ENCODE measurements at regions not wholly inside any gene's neighbourhood (a gene's known extent, or its start where the extent isn't known, plus 50 kb on each side); places are given as distances from the start of the nearest gene placed in this dataset.

DNA sequence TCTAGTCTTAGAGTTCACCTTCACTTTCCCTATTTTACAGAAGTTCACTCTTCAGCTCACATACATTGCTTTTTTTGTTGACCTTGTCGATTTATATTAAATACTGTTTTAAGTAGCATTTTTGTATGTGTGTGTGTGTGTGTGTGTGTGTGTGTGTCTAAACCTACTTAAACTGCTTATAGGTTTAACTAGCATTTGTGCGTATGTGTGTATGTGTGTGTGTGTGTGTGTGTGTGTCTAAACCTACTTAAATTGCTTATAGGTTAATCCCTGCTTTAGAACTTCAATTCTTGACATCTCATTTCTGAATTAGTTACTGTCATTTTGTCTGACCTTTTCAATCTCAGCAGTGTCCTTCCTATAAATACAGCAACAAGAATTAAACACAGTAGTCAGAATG, 254.8 kb upstream of the EPHA3 start:
- ChIA-PET POLR2A (no interaction called here), CTCF (no interaction called here)
- TF ChIP-seq JUNB (IDR thresholded peaks at IDR 0.05) (no peak), KDM1A (IDR thresholded peaks at IDR 0.05; ENCODE audit: low read depth) (no peak), RFX5 (IDR thresholded peaks at IDR 0.05) (no peak), FOXS1 (CRISPR knock-in tag; IDR thresholded peaks at IDR 0.05) (no peak), ZC3H11A (IDR thresholded peaks at IDR 0.05) (no peak), EP300 (IDR thresholded peaks at IDR 0.05) (no peak), HOXA7 (CRISPR knock-in tag; IDR thresholded peaks at IDR 0.05) (no peak), E2F6 (IDR thresholded peaks at IDR 0.05; ENCODE audit: borderline replicate concordance, low read depth) (no peak), HOXB13 (CRISPR knock-in tag; IDR thresholded peaks at IDR 0.05; ENCODE audit: low read depth) (no peak), JUN (IDR thresholded peaks at IDR 0.05) (no peak), EHF (CRISPR knock-in tag; IDR thresholded peaks at IDR 0.05) (no peak), CTCF (IDR thresholded peaks at IDR 0.05) (no peak), SMC3 (IDR thresholded peaks at IDR 0.05) (no peak), GATA3 (IDR thresholded peaks at IDR 0.05; ENCODE audit: borderline replicate concordance) (no peak), MAZ (IDR thresholded peaks at IDR 0.05; ENCODE audit: borderline replicate concordance, low read depth, low read length) (no peak), TFCP2L1 (CRISPR knock-in tag; IDR thresholded peaks at IDR 0.05) (no peak), CEBPB (IDR thresholded peaks at IDR 0.05) (no peak), BHLHE40 (IDR thresholded peaks at IDR 0.05; ENCODE audit: low read depth, low read length) (no peak)
- TF ChIP-seq, protein P1, sequence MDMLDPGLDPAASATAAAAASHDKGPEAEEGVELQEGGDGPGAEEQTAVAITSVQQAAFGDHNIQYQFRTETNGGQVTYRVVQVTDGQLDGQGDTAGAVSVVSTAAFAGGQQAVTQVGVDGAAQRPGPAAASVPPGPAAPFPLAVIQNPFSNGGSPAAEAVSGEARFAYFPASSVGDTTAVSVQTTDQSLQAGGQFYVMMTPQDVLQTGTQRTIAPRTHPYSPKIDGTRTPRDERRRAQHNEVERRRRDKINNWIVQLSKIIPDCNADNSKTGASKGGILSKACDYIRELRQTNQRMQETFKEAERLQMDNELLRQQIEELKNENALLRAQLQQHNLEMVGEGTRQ (IDR thresholded peaks at IDR 0.05), result no peak
- TF ChIP-seq, protein P2, sequence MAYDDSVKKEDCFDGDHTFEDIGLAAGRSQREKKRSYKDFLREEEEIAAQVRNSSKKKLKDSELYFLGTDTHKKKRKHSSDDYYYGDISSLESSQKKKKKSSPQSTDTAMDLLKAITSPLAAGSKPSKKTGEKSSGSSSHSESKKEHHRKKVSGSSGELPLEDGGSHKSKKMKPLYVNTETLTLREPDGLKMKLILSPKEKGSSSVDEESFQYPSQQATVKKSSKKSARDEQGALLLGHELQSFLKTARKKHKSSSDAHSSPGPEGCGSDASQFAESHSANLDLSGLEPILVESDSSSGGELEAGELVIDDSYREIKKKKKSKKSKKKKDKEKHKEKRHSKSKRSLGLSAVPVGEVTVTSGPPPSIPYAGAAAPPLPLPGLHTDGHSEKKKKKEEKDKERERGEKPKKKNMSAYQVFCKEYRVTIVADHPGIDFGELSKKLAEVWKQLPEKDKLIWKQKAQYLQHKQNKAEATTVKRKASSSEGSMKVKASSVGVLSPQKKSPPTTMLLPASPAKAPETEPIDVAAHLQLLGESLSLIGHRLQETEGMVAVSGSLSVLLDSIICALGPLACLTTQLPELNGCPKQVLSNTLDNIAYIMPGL (CRISPR knock-in tag; IDR thresholded peaks at IDR 0.05; ENCODE audit: borderline replicate concordance), result no peak
- FAIRE-seq (no peak), DNase-seq (ENCODE audit: low read depth in 1 of 2, low spot score in 1 of 2) (no peak), ATAC-seq (no peak)
- Histone ChIP-seq H3K4me3 (no peak overlapping the region), H3K4me1 (no peaks in the 10 kb centered on the region), H3K9me3 (no peaks in the 10 kb centered on the region; the same call in 2 of the 3 replicates), H3K4me2 (no peak overlapping the region), H3K27ac (no peak overlapping the region)
- 31% methylated on average over 2 of the region's 2 CpGs for WGBS (ENCODE audit: missing lambda C conversion rate)

- no peak overlapping the region for H3K4me2 ChIP-seq
- H3K9me3 ChIP-seq, result no peaks in the 10 kb centered on the region
- no peak overlapping the region for H3K4me3 ChIP-seq
- ChIA-PET CTCF (no interaction called here), POLR2A (no interaction called here)
- no peak overlapping the region for H3K27ac ChIP-seq
- DNase-seq (ENCODE audit: low read depth in 1 of 2, low spot score in 1 of 2) (no peak), ATAC-seq (no peak), FAIRE-seq (no peak)
- no peaks in the 10 kb centered on the region for H3K4me1 ChIP-seq
- WGBS (ENCODE audit: missing lambda C conversion rate), result 0% methylated on average over 3 of the region's 3 CpGs
- TF ChIP-seq E2F6 (IDR thresholded peaks at IDR 0.05; ENCODE audit: borderline replicate concordance, low read depth), result no peak
- TF ChIP-seq, protein P1 (IDR thresholded peaks at IDR 0.05), result no peak
- no peak for TF ChIP-seq CBX8 (IDR thresholded peaks at IDR 0.05)
- TF ChIP-seq ZNF302 (CRISPR knock-in tag; IDR thresholded peaks at IDR 0.05), result no peak
- TF ChIP-seq, protein P3, sequence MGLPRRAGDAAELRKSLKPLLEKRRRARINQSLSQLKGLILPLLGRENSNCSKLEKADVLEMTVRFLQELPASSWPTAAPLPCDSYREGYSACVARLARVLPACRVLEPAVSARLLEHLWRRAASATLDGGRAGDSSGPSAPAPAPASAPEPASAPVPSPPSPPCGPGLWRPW (IDR thresholded peaks at IDR 0.05), result no peak
- TF ChIP-seq HOXA7 (CRISPR knock-in tag; IDR thresholded peaks at IDR 0.05), result no peak
- TF ChIP-seq, protein P4, sequence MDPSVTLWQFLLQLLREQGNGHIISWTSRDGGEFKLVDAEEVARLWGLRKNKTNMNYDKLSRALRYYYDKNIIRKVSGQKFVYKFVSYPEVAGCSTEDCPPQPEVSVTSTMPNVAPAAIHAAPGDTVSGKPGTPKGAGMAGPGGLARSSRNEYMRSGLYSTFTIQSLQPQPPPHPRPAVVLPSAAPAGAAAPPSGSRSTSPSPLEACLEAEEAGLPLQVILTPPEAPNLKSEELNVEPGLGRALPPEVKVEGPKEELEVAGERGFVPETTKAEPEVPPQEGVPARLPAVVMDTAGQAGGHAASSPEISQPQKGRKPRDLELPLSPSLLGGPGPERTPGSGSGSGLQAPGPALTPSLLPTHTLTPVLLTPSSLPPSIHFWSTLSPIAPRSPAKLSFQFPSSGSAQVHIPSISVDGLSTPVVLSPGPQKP (IDR thresholded peaks at IDR 0.05; ENCODE audit: low read depth, low read length), result no peak
- TF ChIP-seq NR3C1 (IDR thresholded peaks at IDR 0.05), result no peak
- TF ChIP-seq ZC3H11A (IDR thresholded peaks at IDR 0.05), result no peak
- no peak for TF ChIP-seq POLR2A (IDR thresholded peaks at IDR 0.05; ENCODE audit: low read length)
- TF ChIP-seq BHLHE40 (IDR thresholded peaks at IDR 0.05; ENCODE audit: low read depth, low read length), result no peak
- TF ChIP-seq HEYL (CRISPR knock-in tag; IDR thresholded peaks at IDR 0.05), result no peak
- TF ChIP-seq CHD2 (IDR thresholded peaks at IDR 0.05; ENCODE audit: low read length, partially characterized antibody), result no peak
- TF ChIP-seq MYC (IDR thresholded peaks at IDR 0.05; ENCODE audit: borderline replicate concordance, low read length), result no peak
- TF ChIP-seq HDAC2 (IDR thresholded peaks at IDR 0.05), result no peak
- no peak for TF ChIP-seq RAD21 (conservative IDR thresholded peaks at IDR 0.05 in 1 of 2, IDR thresholded peaks at IDR 0.05 in 1 of 2)
- no peak for TF ChIP-seq ESRRA (IDR thresholded peaks at IDR 0.05; ENCODE audit: borderline replicate concordance, low read length)
- no peak for TF ChIP-seq NPAS2 (CRISPR knock-in tag; IDR thresholded peaks at IDR 0.05; ENCODE audit: borderline replicate concordance)
Observed at GRCh38 chr3:88863196-88863595, 244.2 kb upstream of the EPHA3 start.
